Peyer's patch (tissue), 4 donors: ENCODE measurements at regions not wholly inside any gene's neighbourhood (a gene's known extent, or its start where the extent isn't known, plus 50 kb on each side); places are given as distances from the start of the nearest gene placed in this dataset.

ENCODE experiments used
- POLR2A ChIP-seq, 2 donors: fragments of 450-650 bp; IDR thresholded peaks; one replicate each; pipeline ENCODE4 v1.5.1; 2017; ENCODE audit warnings: antibody characterized with exemption in 2 of 2, mild to moderate bottlenecking in 2 of 2, moderate library complexity in 2 of 2
- TF ChIP-seq, protein P1 (sequence below), 6 experiments: fragments of 450-650 bp in 4 of 6; fragments of 200-600 bp in 2 of 6; sonication (generic) in 1 of 6; IDR thresholded peaks; one replicate each; pipeline ENCODE4 v1.5.1; 2017 to 2019; ENCODE audit warnings: antibody characterized with exemption in 6 of 6, mild to moderate bottlenecking in 3 of 6, moderate library complexity in 1 of 6

GRCh38 chr3:159275741-159276140 lies 473.9 kb downstream of the MFSD1 start:
- TF ChIP-seq POLR2A (IDR thresholded peaks at IDR 0.05) = no peak
- TF ChIP-seq, protein P1, sequence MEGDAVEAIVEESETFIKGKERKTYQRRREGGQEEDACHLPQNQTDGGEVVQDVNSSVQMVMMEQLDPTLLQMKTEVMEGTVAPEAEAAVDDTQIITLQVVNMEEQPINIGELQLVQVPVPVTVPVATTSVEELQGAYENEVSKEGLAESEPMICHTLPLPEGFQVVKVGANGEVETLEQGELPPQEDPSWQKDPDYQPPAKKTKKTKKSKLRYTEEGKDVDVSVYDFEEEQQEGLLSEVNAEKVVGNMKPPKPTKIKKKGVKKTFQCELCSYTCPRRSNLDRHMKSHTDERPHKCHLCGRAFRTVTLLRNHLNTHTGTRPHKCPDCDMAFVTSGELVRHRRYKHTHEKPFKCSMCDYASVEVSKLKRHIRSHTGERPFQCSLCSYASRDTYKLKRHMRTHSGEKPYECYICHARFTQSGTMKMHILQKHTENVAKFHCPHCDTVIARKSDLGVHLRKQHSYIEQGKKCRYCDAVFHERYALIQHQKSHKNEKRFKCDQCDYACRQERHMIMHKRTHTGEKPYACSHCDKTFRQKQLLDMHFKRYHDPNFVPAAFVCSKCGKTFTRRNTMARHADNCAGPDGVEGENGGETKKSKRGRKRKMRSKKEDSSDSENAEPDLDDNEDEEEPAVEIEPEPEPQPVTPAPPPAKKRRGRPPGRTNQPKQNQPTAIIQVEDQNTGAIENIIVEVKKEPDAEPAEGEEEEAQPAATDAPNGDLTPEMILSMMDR (IDR thresholded peaks at IDR 0.05) = no peak
